Stimulated activated CD8-positive, alpha-beta memory T cell treated with anti-CD3 and anti-CD28 coated beads, Interleukin-2, amount 100 ng/mL, for 1 hour (primary cell): ENCODE measurements at regions not wholly inside any gene's neighbourhood (a gene's known extent, or its start where the extent isn't known, plus 50 kb on each side); places are given as distances from the start of the nearest gene placed in this dataset.
"Not testable (repeated sequence)": the region's sequence is repeated elsewhere in the genome, so short reads cannot be mapped to it uniquely, and the experiment has no call there.

Experiments used
- DNase-seq, 2 donors: peaks; one replicate each; pipeline ENCODE4 v3.0.0-alpha.2; 2020; ENCODE audit warnings: low read depth in 2 of 2

DNA sequence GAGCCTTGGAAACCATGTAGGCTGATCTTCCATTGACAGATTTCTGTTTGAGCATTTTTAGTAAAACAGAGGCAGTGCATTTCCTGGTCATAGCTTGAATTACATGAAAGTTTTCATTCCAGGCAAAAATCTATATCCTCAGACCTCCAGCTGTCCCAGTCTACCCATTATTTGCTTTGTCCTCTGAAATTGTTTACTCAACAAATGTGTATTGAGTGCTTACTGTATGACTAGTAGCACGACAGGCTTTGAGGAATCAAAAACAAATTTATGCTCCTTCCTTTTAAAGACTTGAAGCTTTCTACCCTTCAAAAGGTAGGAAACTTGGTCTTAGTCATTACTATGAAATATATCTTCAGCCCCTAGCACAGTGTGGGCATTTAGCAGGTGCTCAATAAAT, 307.9 kb upstream of the IGFBP7 start:
- DNase-seq = no peak

DNA sequence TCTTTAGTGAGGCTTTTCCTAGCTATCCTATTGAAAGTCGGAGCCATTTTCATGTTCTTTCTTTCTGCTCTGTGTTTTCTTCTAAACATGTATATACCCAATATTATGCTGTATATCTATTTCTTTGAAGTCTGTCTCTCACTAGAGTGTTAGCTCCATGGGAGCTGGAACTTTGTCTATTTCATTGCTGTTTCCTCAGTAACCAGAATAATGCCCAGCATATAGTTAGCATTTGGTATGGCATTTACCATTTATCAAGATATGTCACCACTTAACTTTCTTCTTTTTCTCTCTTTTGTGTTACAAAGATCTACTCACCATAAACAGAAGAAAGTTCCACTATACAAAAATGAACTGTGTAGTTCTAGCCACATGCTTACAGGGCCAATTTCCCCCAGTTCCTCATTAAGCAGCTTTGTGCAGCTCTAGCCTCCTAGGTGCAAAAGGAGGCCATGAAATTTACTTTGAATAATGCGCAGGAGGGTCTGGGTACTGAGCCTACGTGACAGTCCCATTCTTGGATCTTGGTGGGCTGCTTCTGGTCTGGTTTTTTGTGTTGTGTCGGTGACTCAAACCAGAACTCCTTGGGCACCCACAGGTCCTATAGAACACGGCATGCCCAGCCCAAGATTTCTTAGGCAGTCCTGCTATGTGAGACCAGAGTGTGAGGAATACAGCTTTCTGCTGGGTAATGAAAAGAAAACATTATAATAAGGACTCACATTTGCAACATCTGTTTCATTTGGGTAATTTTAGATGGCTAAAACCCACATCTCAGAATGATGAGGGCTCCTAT, 302.3 kb upstream of the IGFBP7 start:
- no peak for DNase-seq

DNA sequence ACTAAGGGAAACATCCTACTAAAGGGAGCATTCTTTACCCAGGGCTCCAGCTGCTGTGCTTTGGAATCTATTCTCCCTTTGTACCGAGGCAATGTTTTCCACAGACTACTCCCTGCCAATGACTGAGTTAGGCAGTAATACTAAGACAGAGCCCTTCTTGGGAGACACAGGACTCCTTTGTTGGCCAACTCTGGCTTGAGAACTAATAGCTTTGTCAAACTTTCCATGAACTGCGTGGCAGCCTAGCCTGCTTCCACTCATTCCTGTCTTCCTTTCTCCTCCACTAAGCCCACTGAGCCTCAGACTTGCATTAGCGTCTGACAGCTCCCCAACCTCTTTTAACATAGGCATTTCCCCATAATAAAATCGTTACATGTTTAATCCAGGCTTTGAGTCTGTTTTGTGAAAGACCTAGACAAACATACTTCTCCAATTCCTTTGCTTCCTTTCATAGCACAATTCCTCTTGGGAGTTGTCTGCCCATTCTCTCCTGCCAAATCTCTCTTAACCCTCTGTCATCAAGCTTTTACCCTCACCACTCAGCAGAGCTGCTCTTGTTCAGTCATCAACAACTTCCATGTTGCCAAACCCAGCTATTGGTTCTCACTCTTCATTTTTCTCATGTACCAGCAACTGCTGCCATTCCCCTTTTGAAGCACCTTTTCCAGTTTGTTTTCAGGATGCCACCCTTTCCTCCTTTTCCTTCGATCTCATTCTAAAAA, 300.3 kb upstream of the IGFBP7 start:
- no peak for DNase-seq

DNA sequence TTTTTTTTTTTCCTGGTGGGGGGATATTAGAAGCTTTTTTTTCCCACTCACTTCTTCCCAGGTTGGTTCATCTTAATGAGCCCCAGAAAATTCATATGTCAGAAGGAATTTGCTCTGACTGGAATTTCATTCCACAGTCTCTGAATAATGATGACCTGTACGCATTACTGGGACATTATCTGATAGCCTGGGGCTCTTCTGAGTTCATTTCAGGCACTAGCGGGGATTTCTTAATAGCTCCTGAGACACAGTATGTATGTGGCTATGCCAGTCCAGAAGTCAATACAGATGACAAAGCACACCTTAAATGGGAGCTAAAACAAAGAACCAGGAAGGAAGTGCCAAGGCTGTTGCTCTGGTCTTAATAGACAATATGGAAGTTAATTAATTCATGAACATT, 295.2 kb upstream of the IGFBP7 start:
- no peak for DNase-seq

DNA sequence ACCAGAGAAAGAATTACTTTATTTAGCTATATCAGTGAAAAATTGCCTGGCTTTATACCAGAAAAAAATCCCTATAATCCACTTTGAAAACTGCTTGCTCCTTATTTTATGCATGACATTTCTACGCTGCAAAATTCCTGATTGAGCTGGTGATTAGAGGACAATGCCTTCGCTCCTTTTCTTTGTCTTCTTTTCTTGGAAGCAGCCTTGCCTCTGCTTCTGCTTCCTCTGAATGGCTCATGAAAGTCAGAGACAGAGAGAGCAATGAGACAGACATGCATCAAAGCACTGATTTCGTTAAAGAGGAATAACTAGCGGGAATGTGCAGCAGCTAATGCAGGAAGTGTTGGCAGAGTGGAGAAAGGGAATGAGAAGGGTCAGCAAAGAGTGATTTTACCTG, 294.3 kb upstream of the IGFBP7 start:
- DNase-seq = no peak

DNA sequence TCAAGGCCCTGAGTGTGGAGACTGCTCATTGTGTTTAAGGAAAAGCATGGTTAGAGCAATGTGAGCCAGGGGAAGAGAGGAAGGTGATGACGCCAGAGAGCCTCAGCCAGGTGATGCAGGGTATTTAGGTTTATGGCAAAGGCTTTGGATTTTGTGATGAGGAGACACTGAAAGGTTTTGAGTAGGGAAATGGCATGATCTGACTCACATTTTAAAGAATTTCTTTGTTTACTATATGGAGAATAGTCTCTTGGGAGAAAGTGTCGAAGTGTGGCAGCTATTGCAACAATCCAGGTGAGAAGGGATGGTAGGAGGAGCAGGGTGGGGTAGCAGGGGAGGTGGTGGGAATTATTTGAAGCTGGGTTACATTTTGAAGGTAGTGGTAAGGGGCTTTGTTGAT, 293.4 kb upstream of the IGFBP7 start:
- no peak for DNase-seq

DNA sequence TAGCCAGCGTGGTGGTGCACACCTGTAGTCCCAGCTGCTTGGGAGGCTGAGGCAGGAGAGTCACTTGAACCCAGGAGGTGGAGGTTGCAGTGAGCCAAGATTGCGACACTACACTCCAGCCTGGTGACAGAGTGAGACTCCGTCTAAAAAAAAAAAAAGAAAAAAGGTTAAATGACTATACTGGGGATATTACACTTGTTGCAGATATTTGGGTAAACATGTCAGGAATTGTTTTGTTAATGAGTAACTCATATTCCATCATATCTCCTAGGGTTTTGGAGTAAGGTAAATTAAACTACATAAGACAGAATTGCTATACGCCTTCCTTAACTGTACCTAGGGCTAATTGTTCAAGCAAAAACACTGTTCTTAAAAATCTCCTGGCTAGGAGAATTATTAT, 291.4 kb upstream of the IGFBP7 start:
- no peak for DNase-seq

DNA sequence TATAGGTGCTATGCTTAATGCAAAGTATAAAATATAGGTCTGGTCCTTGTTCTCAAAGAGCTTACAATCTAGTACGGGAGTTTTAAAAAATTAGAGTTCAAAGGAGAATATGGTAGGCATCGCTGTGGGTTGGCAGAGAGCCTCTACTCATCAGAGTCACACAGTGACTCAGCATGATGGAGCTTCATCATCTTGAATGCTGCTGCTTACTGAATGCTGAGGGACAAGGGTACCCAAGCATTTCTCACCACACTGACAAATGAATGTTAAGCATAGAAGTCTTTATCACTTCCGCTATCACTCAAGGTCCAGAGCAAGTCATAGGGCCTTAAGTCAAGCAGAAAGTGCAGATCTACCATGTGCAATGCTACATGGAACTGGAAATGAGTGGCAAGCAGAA, 268.6 kb upstream of the IGFBP7 start:
- DNase-seq = no peak

DNA sequence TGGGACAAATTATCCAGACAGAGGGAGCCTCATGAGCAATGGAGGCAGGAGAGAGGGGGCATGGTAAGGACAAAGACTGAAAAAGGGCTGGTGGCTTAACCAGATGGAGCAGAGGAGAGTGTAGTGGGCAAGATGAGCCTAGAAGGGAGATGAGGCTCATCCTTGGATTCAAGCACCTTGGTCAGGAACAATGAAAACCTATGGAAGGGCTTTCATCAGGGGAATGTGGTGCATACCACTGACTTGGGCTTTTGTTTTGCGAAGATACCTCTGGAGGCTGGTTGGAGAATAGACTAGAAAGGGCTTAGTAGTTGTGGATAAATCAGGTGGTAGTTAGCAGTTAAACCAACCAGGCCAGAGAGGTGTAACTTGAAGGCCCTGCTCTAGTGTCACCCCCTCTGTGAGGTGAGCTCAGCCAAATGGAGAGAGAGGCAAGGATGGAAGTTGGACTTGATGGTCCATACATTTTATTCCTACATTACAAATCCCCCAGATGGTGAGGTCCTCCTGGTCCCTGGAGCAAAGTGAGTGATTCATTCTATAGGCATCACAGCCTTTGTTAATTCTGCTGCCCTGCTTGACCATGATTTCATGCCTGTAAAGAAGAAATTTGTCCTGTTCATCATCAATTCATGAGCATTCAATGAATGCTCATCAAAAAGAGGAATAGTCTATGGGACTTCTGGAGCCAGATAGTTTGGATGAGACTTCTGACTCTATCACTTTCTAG, 264.8 kb upstream of the IGFBP7 start:
- DNase-seq = no peak

DNA sequence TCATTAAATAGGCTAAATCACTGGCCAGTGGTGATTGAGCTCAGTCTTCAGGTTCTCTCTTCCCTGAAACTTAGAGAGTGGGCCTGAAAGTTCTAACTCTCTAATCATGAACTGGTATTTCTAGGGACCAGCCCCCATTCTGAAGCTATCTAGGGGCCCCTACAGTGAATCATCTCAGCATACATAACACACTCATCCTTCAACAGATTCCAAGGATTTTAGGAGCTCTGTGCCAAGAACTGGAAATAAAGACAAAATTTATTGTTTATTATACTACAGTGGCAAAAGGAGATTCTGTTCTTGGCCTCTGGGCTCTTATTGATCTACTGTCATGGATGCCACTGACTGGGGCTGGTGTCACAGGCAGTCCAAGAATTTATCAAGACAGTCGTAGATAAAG, 263.8 kb upstream of the IGFBP7 start:
- no peak for DNase-seq

DNA sequence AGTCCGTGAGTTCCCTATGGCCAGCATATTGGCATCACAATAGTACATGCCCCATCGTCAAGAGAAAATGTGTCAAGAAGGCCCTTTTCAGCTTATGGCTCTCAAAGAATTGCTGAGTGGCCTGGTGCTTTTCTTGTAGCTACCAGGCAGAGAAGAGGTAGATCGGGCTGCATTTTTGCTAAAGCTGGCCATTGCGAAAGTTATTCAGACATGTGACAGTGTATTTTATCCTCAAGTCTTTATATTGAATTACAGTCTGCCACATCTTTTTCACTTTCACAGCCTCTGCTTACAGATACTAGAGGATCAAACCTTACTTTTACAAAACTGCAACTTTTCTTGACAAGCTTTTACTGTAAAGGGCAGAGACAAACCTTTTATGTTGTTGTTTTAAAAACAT, 261.5 kb upstream of the IGFBP7 start:
- DNase-seq = no peak

DNA sequence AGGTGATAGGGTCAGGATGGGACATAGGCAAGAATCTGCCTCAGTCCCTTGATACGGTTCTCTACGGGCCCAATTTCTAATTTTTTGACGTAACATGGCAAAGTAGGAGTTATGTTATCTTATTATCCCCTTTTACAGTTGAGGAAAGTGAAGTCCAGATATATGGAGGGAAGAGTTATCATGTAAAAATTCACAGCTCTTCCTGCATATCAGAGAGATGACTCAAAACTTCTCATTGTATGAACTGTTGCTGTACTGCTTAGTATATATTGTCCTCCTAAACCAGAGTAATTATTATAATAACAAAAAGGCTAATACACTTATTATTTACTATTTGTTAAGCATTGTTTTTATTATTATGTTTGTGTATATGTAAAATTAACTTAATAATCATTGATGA, 260.5 kb upstream of the IGFBP7 start:
- DNase-seq = no peak

DNA sequence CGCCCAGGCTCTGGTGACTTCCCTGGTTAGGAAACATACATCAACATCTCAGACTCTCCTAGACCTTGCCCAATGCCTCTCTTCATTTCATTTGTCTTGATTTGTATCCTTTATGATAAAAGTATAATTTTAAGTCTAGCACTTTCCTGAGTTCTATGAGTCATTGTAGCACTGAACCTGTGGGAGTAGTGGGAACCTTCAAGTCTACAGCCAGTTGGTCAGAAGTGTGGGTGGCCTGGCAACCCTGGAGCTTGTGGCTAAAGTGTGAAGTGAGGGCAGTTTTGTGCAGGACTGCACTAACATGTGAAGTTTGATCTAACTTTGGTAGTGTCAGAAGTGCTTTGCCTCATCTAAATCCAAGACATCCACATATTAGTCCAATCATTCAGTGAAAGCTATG, 259.3 kb upstream of the IGFBP7 start:
- no peak for DNase-seq

DNA sequence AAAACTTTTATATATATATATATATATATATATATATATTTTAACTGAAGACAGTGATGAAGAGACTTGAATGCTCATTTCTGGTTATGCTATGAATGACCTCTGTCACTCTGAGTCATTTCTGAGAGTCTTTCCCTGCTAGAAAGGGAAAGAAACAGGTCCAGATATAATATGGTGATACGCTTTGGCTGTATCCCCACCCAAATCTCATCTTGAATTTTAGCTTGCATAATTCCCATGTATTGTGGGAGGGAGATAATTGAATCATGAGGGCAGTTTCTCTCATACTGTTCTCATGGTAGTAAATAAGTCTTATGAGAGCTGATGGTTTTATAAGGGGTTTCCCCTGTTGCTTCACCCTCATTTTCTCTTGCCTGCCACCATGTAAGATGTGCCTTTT, 254.1 kb upstream of the IGFBP7 start:
- no peak for DNase-seq

DNA sequence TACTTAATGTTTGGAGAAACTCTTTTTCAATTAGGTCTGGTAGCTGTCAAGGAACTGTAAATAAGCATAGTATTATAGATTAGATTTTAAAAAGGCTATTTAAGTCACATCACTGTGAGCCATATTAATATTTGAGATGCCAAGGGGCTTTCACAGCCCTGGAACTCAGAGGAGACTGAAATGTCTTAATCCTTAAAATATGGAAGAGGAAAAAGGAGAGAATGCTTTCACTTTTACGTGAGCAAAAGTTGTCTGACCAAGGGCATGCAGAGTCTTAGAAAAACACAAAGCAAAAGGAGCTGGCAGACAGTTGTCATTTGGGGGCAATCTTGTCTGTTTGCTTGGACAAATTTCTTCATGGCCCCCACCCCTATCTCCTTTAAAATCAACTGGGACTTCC, 253.2 kb upstream of the IGFBP7 start:
- no peak for DNase-seq

DNA sequence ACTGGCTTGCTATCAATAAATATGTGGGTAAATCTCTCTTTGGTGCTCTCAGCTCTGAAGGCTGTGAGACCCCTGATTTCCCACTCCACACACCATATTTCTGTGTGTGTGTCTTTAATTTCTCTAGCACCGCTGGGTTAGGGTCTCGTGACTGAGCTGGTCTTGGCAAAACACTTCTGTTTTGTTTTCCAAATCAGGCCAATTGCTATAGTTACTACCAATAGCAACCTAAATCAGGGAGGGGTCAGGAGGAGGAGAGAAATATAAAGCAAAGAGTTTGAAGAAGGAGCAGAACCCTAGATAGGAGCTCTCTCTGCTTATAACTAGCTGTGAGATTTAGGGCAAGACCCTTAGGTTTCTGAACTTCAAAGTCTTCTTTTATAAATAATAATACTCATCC, 250.5 kb upstream of the IGFBP7 start:
- DNase-seq = no peak

DNA sequence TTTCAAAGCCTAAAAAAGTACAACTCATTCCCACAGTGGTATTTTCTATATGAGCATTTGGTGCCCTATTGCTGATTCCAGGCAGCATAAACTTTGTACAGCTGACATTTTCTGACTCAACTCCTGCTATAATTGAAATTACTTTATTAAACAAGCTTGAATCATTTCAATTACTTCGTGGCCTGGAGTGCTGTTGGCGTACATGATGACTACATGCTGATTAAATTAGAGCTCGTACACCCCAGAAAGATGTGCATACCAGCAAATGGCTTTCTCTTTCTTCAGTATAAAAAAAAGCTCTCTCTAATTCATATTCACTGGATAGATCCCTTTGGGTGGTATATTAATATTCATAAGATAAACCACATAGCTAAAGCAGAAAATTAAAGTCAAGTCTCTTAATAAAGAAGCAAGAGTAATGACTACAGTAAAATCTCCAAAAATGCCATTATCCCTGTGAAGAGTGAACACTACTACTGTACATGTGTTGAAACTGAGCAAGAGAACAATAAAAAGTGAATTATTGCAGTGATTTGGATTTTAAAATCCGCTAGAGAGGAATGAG, 245.0 kb upstream of the IGFBP7 start:
- no peak for DNase-seq

DNA sequence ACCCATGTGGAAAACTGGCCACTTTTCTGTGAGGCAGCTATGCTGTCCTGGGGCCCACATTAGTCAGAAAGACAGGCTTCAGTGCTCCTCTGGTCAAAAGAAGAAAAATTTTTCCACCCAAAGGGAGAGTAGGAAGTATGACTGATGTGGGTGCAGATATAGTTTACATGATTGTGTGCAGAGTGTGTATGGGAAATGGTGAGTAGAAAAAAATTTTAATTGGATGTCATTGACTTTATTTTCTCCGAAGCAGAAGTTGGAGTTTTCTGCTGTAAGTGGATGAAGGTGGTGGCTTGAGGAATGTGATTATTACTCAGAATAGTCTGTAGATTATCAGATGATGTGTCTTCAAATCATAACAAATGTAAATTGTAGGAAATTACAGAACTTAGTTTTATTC, 241.5 kb upstream of the IGFBP7 start:
- no peak for DNase-seq

DNA sequence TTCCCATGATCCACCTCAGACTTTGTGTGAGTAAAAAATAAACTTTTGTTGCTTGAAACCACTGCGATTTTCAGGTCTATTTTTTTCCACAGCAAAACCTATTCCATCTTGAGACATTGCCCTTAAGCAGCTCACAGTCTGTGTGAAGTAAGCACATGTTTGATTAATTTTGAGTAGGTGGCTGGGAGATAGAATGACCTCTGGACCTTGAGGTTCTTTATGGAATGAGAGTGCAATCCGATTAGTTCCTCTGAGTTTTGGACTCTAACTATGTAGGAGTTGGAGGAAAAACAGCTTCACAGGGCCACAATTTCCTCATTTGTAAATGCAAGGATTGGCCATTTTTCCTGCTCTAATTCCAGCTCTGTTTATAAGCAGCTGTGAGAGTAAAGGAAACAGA, 234.1 kb upstream of the IGFBP7 start:
- DNase-seq = no peak

DNA sequence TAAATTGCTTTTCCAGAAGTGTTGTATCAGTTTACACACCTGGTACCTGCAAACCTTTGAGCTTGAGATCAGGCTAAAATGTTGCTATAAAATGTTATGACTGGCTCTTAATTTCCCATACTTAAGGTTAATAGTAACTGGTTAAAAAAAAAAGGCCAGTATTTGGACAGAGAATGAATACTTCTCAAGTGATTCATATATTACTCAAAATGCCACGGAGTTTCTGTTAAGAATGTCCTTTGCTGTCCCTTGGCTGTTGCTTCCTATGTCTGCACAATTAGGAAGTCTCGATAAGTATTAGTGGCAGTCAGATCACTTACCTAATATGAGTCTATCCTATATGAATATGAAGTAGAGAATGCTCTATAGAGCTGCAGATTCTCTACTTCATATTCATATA, 232.2 kb upstream of the IGFBP7 start:
- no peak for DNase-seq

DNA sequence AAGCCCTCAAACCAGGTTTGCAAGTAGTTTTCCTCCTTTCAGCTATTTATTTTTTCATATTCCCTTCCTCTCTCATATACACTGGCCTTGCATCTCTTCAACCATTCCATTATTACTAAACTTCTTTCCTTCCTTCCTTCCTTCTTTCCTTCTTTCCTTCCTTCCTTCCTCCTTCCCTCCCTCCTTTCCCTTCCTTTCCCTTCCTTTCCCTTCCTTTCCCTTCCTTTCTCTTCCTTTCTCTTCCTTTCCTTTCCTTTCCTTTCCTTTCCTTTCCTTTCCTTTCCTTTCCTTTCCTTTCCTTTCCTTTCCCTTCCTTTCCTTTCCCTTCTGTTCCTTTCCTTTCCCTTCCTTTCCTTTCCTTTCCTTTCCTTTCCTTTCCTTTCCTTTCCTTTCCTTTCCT, 228.7 kb upstream of the IGFBP7 start:
- DNase-seq = not testable (repeated sequence)

DNA sequence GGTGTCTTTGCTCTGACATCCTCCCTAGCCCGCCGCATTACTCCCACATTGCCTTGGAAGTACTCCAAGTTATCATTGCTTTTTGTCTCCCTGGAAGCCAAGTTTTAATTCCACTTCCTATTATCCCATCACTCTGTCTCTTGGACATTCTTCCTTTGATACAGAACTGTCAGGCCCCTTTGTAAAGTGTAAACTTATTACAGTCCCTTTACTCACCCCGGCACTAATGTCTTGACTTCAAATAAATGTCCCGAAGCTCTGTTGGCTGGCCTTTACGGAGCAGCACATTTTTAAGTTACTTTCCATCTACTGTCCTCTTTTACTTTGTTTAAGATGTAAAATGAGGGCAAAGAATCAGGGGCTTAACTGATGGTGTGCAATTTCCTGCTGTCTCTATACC, 223.5 kb upstream of the IGFBP7 start:
- no peak for DNase-seq

DNA sequence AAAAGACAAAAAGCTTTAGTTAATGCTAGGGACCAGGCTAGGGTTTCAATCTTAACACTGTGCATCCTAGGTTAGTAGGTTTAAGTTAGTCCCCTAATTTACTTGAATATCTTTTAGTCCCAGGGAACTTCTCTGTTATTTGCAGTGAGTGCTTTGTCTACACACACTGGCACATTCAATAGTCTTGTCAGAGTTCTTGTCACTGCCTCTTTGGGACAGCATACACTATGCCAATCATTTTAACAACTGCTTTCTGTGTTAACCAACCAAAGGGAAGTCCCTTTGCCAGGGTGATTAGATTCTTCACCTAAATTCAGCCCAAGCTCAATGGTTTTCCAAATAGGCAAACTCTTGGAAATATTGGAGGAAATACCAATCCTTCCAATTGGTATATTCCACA, 221.8 kb upstream of the IGFBP7 start:
- no peak for DNase-seq
